HEK293T (cell line): ENCODE measurements at regions not wholly inside any gene's neighbourhood (a gene's known extent, or its start where the extent isn't known, plus 50 kb on each side); places are given as distances from the start of the nearest gene placed in this dataset.

Experiments used
- ARNT ChIP-seq: fragments of 450-650 bp; IDR thresholded peaks from 2 replicates; pipeline ENCODE4 v1.6.1; 2017; ENCODE audit warnings: mild to moderate bottlenecking
- BHLHE40 ChIP-seq: fragments of 450-650 bp; IDR thresholded peaks from 2 replicates; pipeline ENCODE4 v1.6.1; 2016; ENCODE audit warnings: mild to moderate bottlenecking, moderate library complexity, borderline replicate concordance
- CTBP1 ChIP-seq: fragments of 450-650 bp; IDR thresholded peaks from 2 replicates; pipeline ENCODE4 v1.6.1; 2016; ENCODE audit warnings: borderline replicate concordance
- FOXA1 ChIP-seq: fragments of 450-650 bp; IDR thresholded peaks from 2 replicates; pipeline ENCODE4 v1.6.1; 2016; ENCODE audit warnings: mild to moderate bottlenecking
- FOXK2 ChIP-seq: fragments of 450-650 bp; IDR thresholded peaks from 2 replicates; pipeline ENCODE4 v1.6.1; 2016; ENCODE audit warnings: mild to moderate bottlenecking
- FOXM1 ChIP-seq: fragments of 450-650 bp; IDR thresholded peaks from 2 replicates; pipeline ENCODE4 v1.6.1; 2017; ENCODE audit warnings: mild to moderate bottlenecking, borderline replicate concordance
- LEF1 ChIP-seq: fragments of 450-650 bp; IDR thresholded peaks from 2 replicates; pipeline ENCODE4 v1.6.1; 2017; ENCODE audit warnings: mild to moderate bottlenecking, borderline replicate concordance
- NFRKB ChIP-seq: fragments of 450-650 bp; IDR thresholded peaks from 2 replicates; pipeline ENCODE4 v1.6.1; 2016; ENCODE audit warnings: mild to moderate bottlenecking, moderate library complexity
- PKNOX1 ChIP-seq: fragments of 450-650 bp; IDR thresholded peaks from 2 replicates; pipeline ENCODE4 v1.6.1; 2016
- SP1 ChIP-seq: fragments of 450-650 bp; IDR thresholded peaks from 2 replicates; pipeline ENCODE4 v1.6.1; 2017
- SUZ12 ChIP-seq: fragments of 450-650 bp; IDR thresholded peaks from 2 replicates; pipeline ENCODE4 v1.6.1; 2016; ENCODE audit warnings: mild to moderate bottlenecking
- TARDBP ChIP-seq: fragments of 450-650 bp; IDR thresholded peaks from 2 replicates; pipeline ENCODE4 v1.6.1; 2016
- ZNF384 ChIP-seq: fragments of 450-650 bp; IDR thresholded peaks from 2 replicates; pipeline ENCODE4 v1.6.1; 2016

GRCh38 chrX:150207733-150208132, 155.4 kb upstream of the MAMLD1 start:
- TF ChIP-seq SUZ12 (no peak), NFRKB (no peak), ZNF384 (no peak), ARNT (no peak), FOXK2 (no peak), LEF1 (no peak), SP1 (no peak), CTBP1 (no peak), BHLHE40 (no peak), TARDBP (no peak), FOXA1 (no peak), PKNOX1 (no peak), FOXM1 (no peak)
